WTC11 (cell line): ENCODE measurements at regions not wholly inside any gene's neighbourhood (a gene's known extent, or its start where the extent isn't known, plus 50 kb on each side); places are given as distances from the start of the nearest gene placed in this dataset.

ENCODE experiments used
- ATF3 ChIP-seq: sonication (generic); formaldehyde crosslinking; conservative IDR thresholded peaks from 2 replicates; pipeline ENCODE4 v1.8.1; 2022; ENCODE audit warnings: mild to moderate bottlenecking, missing genetic modification reagents
- CTCF ChIP-seq: fragments of 200-600 bp; IDR thresholded peaks from 2 replicates; pipeline ENCODE4 v1.8.0; 2022; ENCODE audit warnings: antibody characterized with exemption
- ESRRA ChIP-seq: sonication (generic); formaldehyde crosslinking; IDR thresholded peaks from 2 replicates; pipeline ENCODE4 v1.8.1; 2022; ENCODE audit warnings: mild to moderate bottlenecking, missing genetic modification reagents, borderline replicate concordance
- FOXP4 ChIP-seq: sonication (generic); formaldehyde crosslinking; IDR thresholded peaks from 2 replicates; pipeline ENCODE4 v1.8.0; 2022; ENCODE audit warnings: mild to moderate bottlenecking, missing genetic modification reagents
- MXD4 ChIP-seq: fragments of 250-450 bp; sonication (Bioruptor Pico); IDR thresholded peaks from 2 replicates; pipeline ENCODE4 v1.8.0; 2021; ENCODE audit warnings: mild to moderate bottlenecking, moderate library complexity, borderline replicate concordance
- NR1H2 ChIP-seq: sonication (generic); formaldehyde crosslinking; IDR thresholded peaks from 2 replicates; pipeline ENCODE4 v1.9.0; 2021; ENCODE audit warnings: mild to moderate bottlenecking, moderate library complexity, missing genetic modification reagents
- PREB ChIP-seq: sonication (generic); formaldehyde crosslinking; IDR thresholded peaks from 2 replicates; pipeline ENCODE4 v1.8.1; 2022; ENCODE audit warnings: mild to moderate bottlenecking, missing genetic modification reagents, moderate library complexity, borderline replicate concordance
- TEAD4 ChIP-seq: sonication (generic); formaldehyde crosslinking; IDR thresholded peaks from 2 replicates; pipeline ENCODE4 v1.8.0; 2022; ENCODE audit warnings: mild to moderate bottlenecking, missing genetic modification reagents
- USF2 ChIP-seq: sonication (generic); formaldehyde crosslinking; IDR thresholded peaks from 2 replicates; pipeline ENCODE4 v1.8.1; 2023; ENCODE audit warnings: mild to moderate bottlenecking, missing genetic modification reagents, moderate library complexity
- TF ChIP-seq, protein P1 (sequence below): sonication (generic); formaldehyde crosslinking; conservative IDR thresholded peaks from 2 replicates; pipeline ENCODE4 v1.8.1; 2023; ENCODE audit warnings: mild to moderate bottlenecking, low read depth, missing genetic modification reagents, moderate library complexity
- TF ChIP-seq, protein P2 (sequence below): sonication (generic); formaldehyde crosslinking; IDR thresholded peaks from 2 replicates; pipeline ENCODE4 v1.8.0; 2022; ENCODE audit warnings: mild to moderate bottlenecking, missing genetic modification reagents

GRCh38 chrX:5337160-5337559 lies 891.5 kb downstream of the NLGN4X start:
- TF ChIP-seq CTCF, result no peak
- no peak for TF ChIP-seq PREB (CRISPR knock-in tag)
- no peak for TF ChIP-seq MXD4 (CRISPR knock-in tag)
- no peak for TF ChIP-seq USF2
- TF ChIP-seq ESRRA, result no peak
- TF ChIP-seq FOXP4 (CRISPR knock-in tag), result no peak
- no peak for TF ChIP-seq TEAD4
- no peak for TF ChIP-seq NR1H2
- TF ChIP-seq, protein P1, sequence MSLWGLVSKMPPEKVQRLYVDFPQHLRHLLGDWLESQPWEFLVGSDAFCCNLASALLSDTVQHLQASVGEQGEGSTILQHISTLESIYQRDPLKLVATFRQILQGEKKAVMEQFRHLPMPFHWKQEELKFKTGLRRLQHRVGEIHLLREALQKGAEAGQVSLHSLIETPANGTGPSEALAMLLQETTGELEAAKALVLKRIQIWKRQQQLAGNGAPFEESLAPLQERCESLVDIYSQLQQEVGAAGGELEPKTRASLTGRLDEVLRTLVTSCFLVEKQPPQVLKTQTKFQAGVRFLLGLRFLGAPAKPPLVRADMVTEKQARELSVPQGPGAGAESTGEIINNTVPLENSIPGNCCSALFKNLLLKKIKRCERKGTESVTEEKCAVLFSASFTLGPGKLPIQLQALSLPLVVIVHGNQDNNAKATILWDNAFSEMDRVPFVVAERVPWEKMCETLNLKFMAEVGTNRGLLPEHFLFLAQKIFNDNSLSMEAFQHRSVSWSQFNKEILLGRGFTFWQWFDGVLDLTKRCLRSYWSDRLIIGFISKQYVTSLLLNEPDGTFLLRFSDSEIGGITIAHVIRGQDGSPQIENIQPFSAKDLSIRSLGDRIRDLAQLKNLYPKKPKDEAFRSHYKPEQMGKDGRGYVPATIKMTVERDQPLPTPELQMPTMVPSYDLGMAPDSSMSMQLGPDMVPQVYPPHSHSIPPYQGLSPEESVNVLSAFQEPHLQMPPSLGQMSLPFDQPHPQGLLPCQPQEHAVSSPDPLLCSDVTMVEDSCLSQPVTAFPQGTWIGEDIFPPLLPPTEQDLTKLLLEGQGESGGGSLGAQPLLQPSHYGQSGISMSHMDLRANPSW (CRISPR knock-in tag), result no peak
- no peak for TF ChIP-seq ATF3 (CRISPR knock-in tag)
- TF ChIP-seq, protein P2, sequence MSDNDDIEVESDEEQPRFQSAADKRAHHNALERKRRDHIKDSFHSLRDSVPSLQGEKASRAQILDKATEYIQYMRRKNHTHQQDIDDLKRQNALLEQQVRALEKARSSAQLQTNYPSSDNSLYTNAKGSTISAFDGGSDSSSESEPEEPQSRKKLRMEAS (CRISPR knock-in tag), result no peak
